ENCODE measurements at regions not wholly inside any gene's neighbourhood (a gene's known extent, or its start where the extent isn't known, plus 50 kb on each side); places are given as distances from the start of the nearest gene placed in this dataset.
A peak's percentile ranks its signal among the peaks of the same experiment; 100 is the strongest.
"Not testable (repeated sequence)": the region's sequence is repeated elsewhere in the genome, so short reads cannot be mapped to it uniquely, and the experiment has no call there.

GRCh38 chr6:71056656-71057055, 99.8 kb upstream of the B3GAT2 start:
- DNase-seq = no peak

- no peak for DNase-seq
These were observed 109.3 kb upstream of the B3GAT2 start for GRCh38 chr6:71066153-71066552.

- DNase-seq = no peak
These were observed 111.0 kb upstream of the B3GAT2 start for GRCh38 chr6:71067816-71068215.

GRCh38 chr6:71072508-71072907, 115.6 kb upstream of the B3GAT2 start:
- DNase-seq = peak; percentile 31

GRCh38 chr6:71077655-71078054, 120.8 kb upstream of the B3GAT2 start:
- no peak for DNase-seq

- no peak for DNase-seq
These were observed 122.8 kb upstream of the B3GAT2 start for GRCh38 chr6:71079677-71080076.

GRCh38 chr6:71080133-71080532, 123.3 kb upstream of the B3GAT2 start:
- DNase-seq = peak; percentile 15

GRCh38 chr6:71080826-71081225, 124.0 kb upstream of the B3GAT2 start:
- no peak for DNase-seq

GRCh38 chr6:71082033-71082650, 125.3 kb upstream of the B3GAT2 start:
- DNase-seq = no peak

- DNase-seq = no peak
These were observed 126.5 kb upstream of the B3GAT2 start for GRCh38 chr6:71083308-71083820.

GRCh38 chr6:71088166-71088565, 131.3 kb upstream of the B3GAT2 start:
- DNase-seq = no peak

- no peak for DNase-seq
These were observed 133.4 kb upstream of the B3GAT2 start for GRCh38 chr6:71090217-71090616.

GRCh38 chr6:71091167-71091566, 134.3 kb upstream of the B3GAT2 start:
- DNase-seq = no peak

- no peak for DNase-seq
These were observed 135.1 kb upstream of the B3GAT2 start for GRCh38 chr6:71091956-71092355.

GRCh38 chr6:71097264-71097663, 140.4 kb upstream of the B3GAT2 start:
- not testable (repeated sequence) for DNase-seq

- no peak for DNase-seq
These were observed 142.8 kb upstream of the B3GAT2 start for GRCh38 chr6:71099649-71100048.

- DNase-seq = peak; percentile 57
These were observed 146.3 kb upstream of the B3GAT2 start for GRCh38 chr6:71103130-71103529.

- DNase-seq = no peak
These were observed 146.8 kb upstream of the B3GAT2 start for GRCh38 chr6:71103641-71104040.

- DNase-seq = no peak
These were observed 149.4 kb upstream of the B3GAT2 start for GRCh38 chr6:71106276-71106675.

- peak; percentile 96 for DNase-seq
These were observed 151.1 kb upstream of the B3GAT2 start for GRCh38 chr6:71107911-71108420.

GRCh38 chr6:71114544-71114943, 157.7 kb upstream of the B3GAT2 start:
- DNase-seq = peak; percentile 42

GRCh38 chr6:71114986-71115385, 158.1 kb upstream of the B3GAT2 start:
- peak; percentile 30 for DNase-seq

- DNase-seq = no peak
These were observed 162.7 kb upstream of the B3GAT2 start for GRCh38 chr6:71119560-71119959.

GRCh38 chr6:71123051-71123450, 165.6 kb upstream of the OGFRL1 start:
- DNase-seq = no peak

- DNase-seq = peak; percentile 77
These were observed 164.3 kb upstream of the OGFRL1 start for GRCh38 chr6:71124340-71124739.

Data from NCI-H69 (cell line).